HG02763 (cell line): ENCODE measurements at regions not wholly inside any gene's neighbourhood (a gene's known extent, or its start where the extent isn't known, plus 50 kb on each side); places are given as distances from the start of the nearest gene placed in this dataset.
"Not testable (repeated sequence)": the region's sequence is repeated elsewhere in the genome, so short reads cannot be mapped to it uniquely, and the experiment has no call there.

Experiments used
- ATAC-seq: cut with Tn5 transposase; IDR thresholded peaks from one replicate; pipeline ENCODE4 v1.9.1; 2021; ENCODE audit warnings: mild to moderate bottlenecking, moderate library complexity; ENCODE audit not compliant: unreplicated experiment

- no peak for ATAC-seq
Measured at GRCh38 chr7:25069900-25070443, 55.1 kb downstream of the CYCS start.

- no peak for ATAC-seq
Measured at GRCh38 chr7:25068502-25069213, 56.4 kb downstream of the CYCS start.

GRCh38 chr7:25067726-25068501 lies 57.1 kb downstream of the CYCS start:
- ATAC-seq, result no peak

- no peak for ATAC-seq
Measured at GRCh38 chr7:25066253-25066652, 58.8 kb downstream of the CYCS start.

GRCh38 chr7:25062380-25062779 lies 62.7 kb downstream of the CYCS start:
- no peak for ATAC-seq

GRCh38 chr7:25060487-25061055 lies 64.5 kb downstream of the CYCS start:
- ATAC-seq, result no peak

- no peak for ATAC-seq
Measured at GRCh38 chr7:25059576-25059975, 65.5 kb downstream of the CYCS start.

GRCh38 chr7:25056368-25056767 lies 68.7 kb downstream of the CYCS start:
- no peak for ATAC-seq

- no peak for ATAC-seq
Measured at GRCh38 chr7:25055520-25056220, 69.4 kb downstream of the CYCS start.

- ATAC-seq, result no peak
Measured at GRCh38 chr7:25054819-25055519, 70.1 kb downstream of the CYCS start.

- ATAC-seq, result no peak
Measured at GRCh38 chr7:25050223-25050622, 70.2 kb upstream of the OSBPL3 start.

GRCh38 chr7:25048444-25048834 lies 68.5 kb upstream of the OSBPL3 start:
- no peak for ATAC-seq

- not testable (repeated sequence) for ATAC-seq
Measured at GRCh38 chr7:25047571-25048443, 67.8 kb upstream of the OSBPL3 start.

- ATAC-seq, result no peak
Measured at GRCh38 chr7:25037325-25037724, 57.3 kb upstream of the OSBPL3 start.

GRCh38 chr7:25035274-25035673 lies 55.3 kb upstream of the OSBPL3 start:
- no peak for ATAC-seq

- ATAC-seq, result no peak
Measured at GRCh38 chr7:25034136-25034535, 54.2 kb upstream of the OSBPL3 start.

GRCh38 chr7:25032774-25033743 lies 53.1 kb upstream of the OSBPL3 start:
- no peak for ATAC-seq

GRCh38 chr7:25031432-25031831 lies 51.5 kb upstream of the OSBPL3 start:
- peak; percentile 40 for ATAC-seq
